ENCODE measurements at regions not wholly inside any gene's neighbourhood (a gene's known extent, or its start where the extent isn't known, plus 50 kb on each side); places are given as distances from the start of the nearest gene placed in this dataset.
"Not testable (repeated sequence)": the region's sequence is repeated elsewhere in the genome, so short reads cannot be mapped to it uniquely, and the experiment has no call there.

DNA sequence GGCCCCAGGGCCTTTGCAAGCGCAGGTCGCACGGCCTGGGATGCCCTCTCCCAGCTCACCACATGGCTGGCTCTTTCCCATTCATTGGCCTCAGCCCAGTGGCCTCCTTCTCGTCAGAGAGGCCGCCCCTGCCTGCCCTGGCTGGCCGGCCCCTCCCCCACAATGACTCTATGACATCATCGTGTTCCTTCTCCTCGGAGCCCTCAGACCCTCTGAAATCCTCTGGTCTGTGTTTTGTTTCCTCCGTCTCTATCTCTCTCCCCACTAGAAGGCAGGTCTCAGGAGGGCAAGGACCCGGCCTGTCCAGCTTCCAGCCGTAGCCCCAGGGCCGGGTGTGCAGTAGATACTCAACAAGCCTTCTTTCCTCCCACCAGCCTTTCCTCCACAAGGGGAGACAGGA is 164.8 kb upstream of the FOXF1 start:
- no peak for DNase-seq (ENCODE audit: low read depth)

DNA sequence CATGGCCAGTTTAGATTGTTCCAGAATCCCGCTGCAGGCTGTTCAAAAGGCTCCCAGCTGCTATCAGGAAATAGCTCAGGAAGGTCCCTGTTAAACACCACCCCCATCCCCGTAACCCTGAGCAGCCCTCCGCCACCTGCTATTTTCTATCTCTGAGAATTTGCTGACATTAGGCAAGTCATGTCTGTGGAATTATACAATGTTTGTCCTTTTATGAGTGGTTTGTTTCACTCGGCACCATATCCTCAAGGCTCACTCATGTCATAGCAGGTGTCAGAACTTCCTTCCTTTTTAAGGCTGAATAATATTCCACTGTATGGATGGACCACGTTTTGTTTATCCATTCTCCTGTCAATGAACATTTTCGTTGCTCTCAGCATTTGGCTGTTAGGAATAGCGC is 164.3 kb upstream of the FOXF1 start:
- DNase-seq (ENCODE audit: low read depth), result no peak

DNA sequence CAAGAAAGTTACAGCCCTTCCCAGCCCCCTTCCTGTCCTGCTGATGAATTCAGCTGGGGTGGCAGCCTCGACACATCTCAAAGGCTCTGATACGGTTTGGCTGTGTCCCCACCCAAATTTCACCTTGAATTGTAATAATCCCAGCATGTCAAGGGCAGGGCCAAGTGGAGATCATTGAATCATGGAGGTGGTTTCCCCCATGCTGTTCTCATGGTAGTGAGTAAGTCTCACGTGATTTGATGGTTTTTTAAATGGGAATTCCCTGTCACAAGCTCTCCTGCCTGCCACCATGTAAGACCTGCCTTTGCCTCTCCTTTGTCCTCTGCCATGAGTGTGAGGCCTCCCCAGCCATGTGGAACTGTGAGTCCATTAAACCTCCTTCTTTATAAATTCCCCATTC is 163.2 kb upstream of the FOXF1 start:
- DNase-seq (ENCODE audit: low read depth), result no peak

DNA sequence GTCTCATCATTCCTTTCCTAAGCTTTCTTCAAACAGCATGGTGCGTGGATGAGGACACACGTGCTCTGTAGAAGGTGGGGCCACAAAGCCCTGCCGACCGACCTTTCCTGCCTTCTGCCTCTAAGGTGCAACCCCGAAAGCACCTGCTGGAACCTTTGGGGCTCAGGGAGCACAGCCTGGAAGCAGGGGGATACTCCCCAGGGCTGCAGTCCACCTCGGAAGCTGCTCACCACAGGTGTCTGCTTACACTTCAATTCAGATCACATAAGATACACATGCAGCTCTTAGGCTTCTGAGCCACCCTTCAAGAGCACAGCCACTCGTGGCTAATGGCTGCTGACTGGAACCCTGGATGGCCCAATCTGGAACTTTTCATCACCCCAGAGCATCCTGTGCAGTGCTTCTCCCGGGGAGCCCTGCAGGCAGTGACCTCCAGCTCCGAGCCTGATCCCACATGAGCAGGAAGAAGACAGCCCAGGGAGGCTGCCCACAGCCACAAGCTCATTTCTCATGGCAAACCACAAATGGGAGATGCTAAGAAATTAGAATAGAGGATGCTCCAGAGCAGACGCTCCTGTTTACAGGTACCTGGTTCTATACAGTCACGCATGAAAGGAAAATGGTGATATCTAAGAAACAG is 162.3 kb upstream of the FOXF1 start:
- no peak for DNase-seq (ENCODE audit: low read depth)

DNA sequence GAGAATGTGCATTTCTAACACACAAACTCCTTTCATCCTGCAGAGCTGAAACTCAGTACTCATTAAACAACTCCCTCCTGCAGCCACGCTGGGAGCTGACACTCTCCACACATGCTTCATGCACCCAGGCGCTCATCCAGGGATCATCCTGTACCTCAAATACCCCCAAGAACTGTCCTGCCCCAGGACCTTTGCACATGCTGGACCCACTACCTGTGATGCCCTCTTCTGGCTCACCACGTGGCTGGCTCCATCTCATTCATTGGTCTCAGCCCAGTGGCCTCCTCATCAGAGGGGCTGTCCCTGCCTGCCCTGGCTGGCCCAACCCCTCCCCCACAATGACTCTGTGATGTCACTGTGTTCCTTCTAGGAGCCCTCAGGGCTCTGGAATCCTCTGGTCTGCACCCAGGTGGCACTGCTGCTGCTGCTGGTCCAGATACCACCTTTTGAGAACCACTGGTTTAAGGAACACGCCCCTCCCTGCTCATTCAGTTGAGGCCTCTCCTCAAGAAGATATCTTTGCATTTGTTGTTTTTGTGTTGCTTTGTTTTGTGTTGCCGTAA is 160.9 kb upstream of the FOXF1 start:
- no peak for DNase-seq (ENCODE audit: low read depth)

DNA sequence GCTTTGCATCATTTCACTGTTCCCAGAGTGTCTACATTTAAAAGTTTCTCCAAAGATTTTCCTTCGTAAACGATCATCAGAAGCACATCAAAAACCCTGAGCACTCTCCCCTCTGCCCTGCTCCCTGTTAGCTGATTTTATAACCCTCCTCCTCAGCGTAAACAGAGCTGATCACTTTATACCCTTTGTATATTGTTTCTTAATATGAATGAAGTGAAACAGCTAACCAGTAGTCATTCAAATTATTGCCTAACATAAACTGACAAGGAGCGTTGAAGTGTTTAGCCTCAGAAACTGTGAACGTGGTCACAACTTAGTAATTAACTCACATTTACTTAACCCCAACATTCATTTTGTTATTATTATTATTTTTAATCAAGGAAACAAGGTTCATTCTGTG is 160.0 kb upstream of the FOXF1 start:
- DNase-seq (ENCODE audit: low read depth), result no peak

DNA sequence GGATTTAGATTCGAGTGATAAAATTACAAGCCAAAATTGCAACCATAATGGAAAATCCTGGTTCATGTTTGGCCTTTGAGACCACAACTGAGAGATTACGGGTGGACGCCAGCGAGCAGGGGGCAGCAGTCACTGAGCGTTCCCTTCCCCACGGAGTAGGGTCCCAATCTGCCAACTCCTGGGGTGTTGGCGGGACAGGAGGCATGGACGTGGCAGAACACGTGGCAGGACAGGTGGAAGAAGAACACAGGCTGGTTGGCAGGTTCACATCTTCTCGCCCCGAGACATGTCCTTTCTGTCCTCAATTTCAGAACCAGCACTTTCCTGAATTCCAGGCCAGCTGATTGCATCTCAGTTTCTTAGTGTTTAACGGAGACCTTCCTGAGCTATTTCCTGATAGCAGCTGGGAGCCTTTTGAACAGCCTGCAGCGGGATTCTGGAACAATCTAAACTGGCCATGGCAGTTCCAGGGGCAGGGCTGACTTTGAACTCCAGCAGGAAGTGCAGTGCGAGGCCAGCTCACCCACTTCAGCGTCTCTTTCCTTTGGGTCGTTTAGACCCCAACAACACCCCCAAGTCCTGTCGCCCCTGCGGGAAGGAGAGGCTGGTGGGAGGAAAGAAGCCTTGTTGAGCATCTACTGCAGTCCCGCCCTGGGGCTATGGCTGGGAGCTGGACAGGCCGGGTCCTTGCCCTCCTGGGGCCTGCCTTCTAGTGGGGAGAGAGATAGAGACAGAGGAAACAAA is 159.1 kb upstream of the FOXF1 start:
- no peak for DNase-seq (ENCODE audit: low read depth)

DNA sequence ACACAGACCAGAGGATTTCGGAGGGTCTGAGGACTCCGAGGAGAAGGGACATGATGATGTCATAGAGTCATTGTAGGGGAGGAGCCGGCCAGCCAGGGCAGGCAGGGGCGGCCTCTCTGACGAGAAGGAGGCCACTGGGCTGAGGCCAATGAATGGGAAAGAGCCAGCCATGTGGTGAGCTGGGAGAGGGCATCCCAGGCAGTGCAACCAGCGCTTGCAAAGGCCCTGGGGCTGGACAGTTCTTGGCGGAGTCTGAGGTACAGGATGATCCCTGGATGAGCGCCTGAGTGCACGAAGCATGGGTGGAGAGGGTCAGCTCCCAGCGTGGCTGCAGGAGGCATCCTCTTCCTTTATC is 158.6 kb upstream of the FOXF1 start:
- DNase-seq (ENCODE audit: low read depth), result not testable (repeated sequence)

DNA sequence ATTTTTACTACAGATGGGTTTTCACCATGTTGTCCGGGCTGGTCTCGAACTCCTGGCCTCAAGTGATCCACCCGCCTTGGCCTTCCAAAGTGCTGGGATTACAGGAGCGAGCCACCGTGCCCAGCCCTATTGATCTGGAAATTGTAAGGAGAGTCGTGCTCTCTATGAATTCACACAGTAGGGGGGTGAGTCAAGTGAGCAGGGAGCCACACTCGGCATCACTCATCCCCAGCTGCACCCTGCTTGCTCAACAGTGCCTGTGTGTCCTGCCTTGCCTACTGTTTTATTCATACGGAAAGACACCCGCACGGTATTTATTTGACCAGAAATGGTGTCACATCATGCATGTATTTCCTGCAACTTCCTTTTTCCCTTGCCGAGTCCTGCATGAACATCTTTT is 157.2 kb upstream of the FOXF1 start:
- DNase-seq (ENCODE audit: low read depth), result no peak

DNA sequence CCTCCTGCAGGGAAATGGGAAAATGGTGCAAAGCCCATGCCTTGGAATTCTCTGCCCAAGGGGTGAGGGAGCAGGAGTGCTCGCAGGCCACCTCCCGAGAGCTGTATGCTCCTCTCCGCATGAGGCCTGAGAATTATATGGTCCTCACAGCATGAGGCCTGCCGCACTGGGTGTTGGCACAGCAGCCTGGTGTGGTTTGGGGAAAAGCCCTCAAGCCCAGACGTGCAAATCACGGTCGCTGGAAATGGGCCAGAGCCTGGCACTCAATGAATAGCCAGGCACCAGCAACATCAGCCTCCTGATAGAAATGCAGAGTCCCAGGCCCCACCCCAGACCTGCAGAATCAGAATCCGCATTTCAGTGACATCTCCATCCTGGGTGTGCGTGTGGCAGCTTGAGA is 156.4 kb upstream of the FOXF1 start:
- no peak for DNase-seq (ENCODE audit: low read depth)

DNA sequence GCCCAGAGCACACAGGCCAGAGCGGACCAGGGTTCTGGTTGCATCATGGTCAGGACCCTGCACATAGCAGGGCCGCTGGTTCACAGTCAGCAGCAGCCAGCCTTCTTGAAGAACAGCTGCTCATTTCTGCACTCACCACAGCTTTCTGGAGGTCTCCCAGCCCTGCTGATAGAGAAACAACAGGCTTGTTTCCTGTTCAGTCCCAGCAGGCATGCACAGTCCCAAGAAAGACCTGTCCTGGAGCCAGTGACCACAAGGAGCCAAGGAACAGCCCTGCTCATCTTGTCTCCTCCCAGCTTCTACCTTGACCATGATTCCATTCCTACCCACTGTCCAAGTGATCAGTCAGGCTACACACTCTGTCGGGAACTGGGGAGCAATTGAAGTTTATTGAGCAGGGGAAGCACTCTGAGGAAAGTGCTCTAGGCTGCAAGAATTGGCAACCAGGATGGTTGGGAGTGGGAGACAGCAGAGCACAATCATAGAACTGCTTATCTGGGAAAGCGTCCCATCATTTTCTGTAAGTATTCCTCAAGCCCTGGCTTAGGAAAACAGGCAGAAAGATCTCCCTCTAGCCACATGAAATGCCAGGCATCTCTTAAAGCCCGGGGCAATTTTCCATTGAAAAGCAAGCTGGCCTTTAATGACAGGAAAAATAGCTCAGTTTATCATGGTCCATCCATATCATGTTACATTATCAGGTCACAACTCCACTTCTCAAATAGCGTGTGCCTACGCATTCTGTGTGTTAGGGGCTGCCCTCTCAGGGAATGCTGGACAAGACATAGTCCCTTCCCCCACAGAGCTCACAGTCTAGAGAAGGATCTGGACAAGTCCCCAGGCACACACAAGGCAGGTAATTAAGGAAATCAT is 155.4 kb upstream of the FOXF1 start:
- DNase-seq (ENCODE audit: low read depth), result no peak

DNA sequence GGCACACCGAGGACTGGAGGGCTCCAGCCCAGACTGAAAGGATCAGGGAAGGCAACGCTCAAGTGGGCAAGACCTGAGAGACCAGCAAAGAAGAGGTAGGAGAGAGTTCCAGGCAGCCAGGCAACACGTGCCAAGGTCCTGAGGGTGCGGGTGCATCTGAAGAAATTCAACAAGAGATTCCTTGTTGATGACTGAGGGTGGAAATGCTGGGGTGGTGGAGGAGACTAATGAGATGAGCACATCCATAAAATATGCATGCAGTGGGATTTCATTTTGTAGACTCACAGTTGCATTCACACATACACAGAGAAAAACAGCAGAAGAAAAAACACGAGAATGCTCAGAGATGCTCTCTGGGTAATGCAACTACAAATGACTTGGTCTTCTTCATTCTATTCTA is 154.8 kb upstream of the FOXF1 start:
- DNase-seq (ENCODE audit: low read depth), result no peak

DNA sequence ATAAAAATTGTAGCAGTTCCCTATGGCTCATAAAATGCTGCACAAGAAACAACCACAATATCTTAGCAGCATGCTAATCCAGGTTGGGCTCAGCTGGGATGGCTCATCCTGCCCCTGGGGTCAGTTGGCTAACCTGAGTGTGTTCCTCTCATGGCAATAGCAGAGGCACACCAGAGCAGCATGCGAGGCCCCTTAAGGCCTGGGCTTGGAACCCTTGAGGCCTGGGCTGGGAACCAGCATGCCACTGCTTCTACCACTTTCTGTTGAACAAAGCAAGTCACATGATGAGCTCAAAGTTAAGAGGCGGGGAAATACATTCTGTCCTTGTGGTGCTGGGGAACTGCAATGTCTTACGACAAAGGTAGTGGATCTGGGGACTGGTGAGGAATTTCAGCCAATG is 154.4 kb upstream of the FOXF1 start:
- DNase-seq (ENCODE audit: low read depth), result no peak

DNA sequence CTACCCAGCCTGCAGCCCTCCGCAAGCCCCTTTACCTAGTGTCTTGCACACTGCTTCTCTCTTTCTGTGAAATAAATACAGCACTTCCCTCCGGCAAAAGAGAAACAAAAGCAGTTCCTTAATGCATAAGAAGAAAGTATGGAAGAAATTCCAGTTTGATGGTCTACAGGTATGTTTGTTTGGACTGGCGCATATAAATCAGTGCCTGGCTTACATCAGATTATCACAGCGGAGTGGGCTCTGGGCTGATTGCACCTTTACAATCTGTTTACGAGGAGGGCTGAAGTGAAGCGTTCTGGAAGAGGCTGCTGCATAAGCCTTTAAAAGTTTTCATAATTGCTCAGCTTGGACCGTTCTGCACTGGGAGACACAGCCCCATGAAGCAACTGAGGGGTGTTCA is 153.5 kb upstream of the FOXF1 start:
- no peak for DNase-seq (ENCODE audit: low read depth)

DNA sequence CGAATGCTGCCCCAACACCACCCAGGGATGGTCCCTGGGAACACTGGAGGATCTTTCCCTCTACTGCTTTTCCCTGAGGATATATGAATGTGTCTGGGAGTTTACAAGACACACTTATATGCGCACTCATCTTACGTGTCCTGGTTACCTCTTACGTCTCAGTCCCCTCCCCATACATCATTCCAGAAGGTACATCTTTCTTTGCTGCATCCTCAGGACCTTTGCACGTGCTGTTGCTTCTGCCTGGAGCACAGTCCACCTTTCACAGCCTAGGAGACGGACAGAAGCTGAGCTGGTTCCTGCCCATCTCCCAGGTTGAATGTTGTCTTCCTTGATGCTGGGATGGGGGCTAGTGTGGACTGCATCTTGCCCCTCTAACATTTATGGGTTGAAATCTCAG is 153.0 kb upstream of the FOXF1 start:
- no peak for DNase-seq (ENCODE audit: low read depth)

DNA sequence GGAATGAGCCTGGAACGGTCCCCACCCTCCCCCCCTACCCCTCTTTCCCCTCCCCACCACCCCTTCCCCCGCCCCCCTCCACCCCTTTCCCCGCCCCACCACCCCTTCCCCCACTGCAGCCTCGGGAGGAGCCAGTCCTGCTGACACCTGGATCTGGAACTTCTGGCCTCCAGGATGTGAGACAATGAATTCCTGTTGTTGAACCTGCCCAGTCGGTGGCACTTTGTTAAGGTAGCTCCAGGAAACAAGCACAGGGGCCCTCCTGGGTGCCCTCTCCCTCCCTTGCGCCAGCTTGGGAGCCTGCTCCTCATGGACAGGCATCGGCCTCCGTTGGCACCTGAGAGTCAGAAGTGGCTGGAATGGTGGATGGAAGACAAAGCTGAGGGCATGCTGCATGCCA is 152.4 kb upstream of the FOXF1 start:
- no peak for DNase-seq (ENCODE audit: low read depth)

DNA sequence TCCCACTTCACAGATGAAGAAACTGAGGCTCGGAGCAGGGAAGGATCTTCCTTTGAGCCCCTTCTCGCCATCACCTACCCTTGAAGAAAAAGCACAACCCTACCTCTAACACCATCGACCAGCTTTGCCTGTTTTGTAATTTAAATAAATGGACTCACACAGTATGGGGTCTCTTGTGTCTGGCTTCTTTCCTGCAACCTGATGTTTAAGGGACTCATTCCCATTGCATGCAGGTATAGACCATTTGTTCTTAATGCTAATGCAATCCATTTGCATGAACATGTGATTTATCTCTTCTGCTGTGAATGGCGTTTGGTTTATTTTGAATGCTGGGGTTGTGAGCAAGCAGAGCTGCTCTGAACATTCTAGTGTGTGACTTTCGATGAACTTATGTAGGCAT is 150.8 kb upstream of the FOXF1 start:
- no peak for DNase-seq (ENCODE audit: low read depth)

DNA sequence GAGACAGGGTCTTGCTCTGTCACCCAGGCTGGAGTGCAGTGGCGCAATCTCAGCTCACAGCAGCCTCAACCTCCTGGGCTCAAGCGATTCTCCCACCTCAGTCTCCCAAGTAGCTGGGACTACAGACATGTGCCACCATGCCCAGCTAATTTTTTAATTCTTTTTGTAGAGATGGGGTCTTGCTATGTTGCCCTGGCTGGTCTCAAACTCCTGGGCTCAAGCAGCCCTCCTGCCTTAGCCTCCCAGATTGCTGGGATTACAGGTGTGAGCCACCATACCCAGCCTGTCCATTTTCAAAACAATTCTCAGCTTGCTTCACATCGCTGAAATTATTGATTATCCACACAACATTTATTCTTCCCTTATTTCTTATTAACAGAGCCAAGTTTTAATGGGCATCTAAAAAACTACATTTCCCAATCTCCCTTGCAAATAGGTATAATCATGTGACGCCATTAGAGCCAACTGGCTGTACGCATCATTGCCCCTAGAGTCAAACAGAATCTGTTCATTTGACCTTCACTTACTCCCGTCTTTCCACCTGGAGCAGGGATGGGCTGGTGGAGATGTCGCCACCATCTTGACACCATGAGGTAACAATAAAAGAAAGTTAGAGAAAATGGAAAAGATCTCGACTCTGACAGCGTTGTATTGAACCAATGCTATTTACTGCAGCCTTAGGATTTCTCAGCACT is 148.0 kb upstream of the FOXF1 start:
- DNase-seq (ENCODE audit: low read depth), result no peak

DNA sequence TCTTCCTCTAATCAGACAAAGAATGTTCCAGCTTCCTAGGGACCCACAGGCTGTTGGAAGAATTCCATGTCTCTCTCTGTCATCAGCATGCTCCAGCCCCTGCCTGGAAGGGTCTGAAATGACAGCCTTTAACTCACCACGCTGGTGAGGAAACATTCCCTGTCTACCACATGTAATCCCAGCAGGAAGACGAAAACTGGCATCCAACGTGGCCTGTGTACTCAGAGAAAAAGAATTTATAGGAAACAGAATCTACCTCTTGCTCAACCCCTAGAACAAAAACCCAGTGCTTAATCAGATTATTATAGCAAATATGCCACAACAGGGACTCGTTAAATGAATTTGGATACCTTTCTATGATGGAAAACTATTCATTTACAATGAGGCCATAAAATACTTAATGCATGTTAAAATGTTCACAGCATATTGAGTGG is 147.3 kb upstream of the FOXF1 start:
- DNase-seq (ENCODE audit: low read depth), result peak; percentile 2

DNA sequence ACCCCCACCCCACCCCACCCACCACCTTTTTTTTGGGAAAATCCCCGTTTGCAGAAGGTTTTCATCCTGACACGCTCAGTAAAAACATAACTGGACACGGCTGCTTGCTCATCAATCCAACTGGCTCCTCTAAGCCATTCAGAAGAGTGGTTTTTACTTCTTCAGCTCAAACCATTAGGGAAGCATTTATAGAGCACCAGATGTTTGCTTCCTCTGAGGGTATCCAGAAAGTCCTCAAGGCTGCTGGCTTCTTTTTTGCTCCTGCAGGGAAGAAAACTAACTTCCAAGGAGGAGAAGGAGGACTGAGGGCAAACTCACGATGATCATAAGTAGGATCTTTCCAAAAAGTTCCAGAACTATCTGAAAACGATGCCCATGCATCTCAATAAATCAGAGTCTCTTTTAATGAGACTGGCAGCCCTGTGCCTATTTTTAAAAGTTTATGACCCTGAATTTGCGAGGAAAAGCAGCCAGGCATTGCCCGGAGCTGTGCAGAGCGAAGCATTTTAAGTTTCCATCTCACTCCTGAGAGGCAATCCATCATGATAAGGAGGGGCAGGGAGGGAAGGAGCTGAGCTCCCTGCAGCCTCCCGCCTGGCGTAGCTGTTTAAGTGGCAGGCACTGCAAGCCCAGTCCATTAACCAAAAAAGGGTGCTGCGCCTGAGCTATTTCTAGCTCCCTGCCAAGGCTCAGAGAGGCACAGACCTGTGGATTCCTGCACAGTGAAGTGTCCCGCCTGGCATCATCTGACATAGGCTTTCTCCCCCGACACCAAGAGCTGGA is 146.3 kb upstream of the FOXF1 start:
- DNase-seq (ENCODE audit: low read depth), result no peak

Measured in renal cortical epithelial cell (primary cell).